ENCODE measurements at regions not wholly inside any gene's neighbourhood (a gene's known extent, or its start where the extent isn't known, plus 50 kb on each side); places are given as distances from the start of the nearest gene placed in this dataset.

DNA sequence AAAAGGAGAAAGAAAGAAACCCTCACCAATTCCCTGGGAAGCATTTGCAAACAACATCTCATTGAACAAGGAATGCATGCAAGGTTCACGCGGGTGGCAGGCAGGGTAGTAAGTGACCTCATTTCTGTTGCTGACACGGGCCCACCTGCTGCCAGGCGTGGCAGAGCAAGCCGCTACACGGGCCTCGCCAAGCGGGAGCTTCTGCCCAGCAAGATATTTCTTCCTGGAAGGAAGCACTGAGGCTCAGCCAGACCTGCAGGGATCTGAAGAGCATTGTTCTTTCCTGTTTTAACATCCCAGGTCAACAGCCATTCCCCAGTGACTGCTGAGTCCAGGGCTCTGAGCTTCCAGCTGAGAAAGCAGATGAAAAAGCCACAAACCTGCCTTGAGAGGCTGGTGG is 91.9 kb upstream of the IGSF21 start:
- DNase-seq (ENCODE audit: low read depth) = no peak

DNA sequence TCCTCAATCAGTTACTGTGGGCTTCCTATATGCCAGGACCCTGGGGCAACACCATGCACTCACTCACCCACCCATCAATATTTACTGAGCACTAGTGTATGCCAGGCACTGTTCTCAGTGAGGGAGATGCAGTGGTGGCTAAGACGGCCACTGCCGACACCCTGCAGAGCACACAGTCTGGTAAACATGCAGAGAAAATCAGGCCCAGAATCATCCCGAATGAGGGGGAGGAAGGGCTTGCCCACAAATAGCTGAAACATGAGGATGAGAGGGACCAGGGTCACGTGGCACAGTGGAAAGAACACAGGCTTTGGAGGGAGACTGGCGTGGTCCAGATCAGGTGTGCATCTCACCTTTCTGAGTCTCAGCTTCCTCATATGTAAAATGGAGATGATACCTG is 89.2 kb upstream of the IGSF21 start:
- DNase-seq (ENCODE audit: low read depth) = no peak

DNA sequence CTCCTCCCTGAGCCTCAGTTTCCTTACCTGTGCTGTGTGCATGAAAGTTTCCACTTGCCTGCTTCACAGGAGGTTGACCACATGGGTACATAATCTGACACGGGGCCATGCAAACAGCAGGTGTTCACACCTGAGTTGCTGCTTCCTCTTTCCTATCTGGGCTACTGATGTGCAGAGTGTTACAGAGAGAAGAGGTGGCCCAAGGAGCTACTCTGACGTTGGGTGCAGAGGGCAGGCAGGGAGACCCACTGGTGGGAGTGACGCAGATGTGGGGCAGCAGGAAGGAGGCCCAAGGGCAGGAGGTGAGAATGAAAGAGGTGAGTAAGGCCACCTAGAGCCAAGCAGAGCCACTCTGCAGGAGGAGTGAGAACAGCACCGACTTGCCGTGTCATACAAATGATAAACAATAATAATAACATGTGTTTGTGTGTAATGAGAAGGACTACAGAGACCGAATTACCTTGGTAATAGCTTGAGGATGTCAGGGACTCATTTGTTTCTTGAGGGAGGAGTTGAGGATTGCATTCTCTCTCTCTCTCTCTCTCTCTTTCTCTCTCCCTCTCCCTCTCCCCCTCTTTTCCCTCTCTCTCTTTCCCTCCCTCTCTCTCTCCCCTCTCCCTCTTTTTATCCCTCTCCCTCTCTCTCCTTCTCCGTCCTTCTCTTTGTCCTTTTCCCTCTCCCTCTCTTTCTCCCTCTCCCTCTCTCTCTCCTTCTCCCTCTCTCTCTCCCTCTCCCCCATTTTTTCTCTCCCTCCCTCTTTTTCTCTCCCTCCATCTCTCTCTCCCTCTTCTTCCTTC is 87.4 kb upstream of the IGSF21 start:
- DNase-seq (ENCODE audit: low read depth) = no peak

DNA sequence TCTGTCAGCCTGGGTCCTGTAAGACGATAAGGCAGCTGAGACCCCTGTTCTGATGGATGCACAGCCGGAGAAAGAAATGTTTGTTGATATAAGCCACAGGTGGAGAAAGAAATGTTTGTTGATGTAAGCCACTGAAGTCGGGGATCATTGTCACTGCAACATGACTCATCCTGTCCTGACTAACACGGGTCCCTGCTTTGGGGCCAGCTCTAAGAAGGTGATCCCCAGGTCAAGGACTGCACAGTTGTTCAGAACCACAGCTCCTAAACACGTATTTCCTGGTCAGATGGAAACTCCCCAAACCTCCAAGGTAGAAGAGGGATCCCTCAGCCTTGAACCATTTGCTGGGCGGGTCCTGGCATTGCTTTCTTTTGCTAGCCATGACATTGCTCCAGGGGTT is 86.4 kb upstream of the IGSF21 start:
- no peak for DNase-seq (ENCODE audit: low read depth)

DNA sequence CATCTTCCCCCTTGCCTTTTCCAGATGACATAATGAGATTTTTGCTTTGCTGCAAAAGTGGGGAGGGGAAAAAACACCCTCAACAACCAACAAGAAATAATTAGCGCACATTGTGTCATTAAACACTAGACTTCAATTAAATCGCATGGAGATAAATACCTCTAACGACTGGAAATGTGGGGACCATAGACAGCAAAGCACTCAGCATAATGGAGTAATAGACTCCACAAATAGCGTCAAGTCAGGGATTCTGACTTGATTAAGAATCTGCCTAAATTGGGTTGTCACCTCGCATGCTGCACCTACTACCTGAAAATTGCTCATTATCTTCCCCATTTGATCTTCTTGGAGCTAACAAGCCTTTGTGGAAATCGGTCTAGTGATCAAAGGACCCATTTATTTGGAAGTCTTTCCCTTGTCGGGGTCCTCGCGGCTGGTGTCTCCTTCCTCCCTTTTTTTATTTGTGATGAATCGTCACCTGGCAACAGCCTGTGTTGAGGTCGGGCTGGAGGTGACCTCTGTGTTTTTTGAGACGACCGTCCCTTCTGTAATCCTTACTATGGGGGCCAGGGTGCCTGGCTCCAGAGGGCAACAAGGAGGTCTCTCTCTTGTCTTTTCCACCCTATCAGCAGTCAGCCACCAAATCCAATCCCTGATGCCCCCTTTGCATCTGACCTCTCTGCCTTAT is 75.3 kb upstream of the IGSF21 start:
- no peak for DNase-seq (ENCODE audit: low read depth)

DNA sequence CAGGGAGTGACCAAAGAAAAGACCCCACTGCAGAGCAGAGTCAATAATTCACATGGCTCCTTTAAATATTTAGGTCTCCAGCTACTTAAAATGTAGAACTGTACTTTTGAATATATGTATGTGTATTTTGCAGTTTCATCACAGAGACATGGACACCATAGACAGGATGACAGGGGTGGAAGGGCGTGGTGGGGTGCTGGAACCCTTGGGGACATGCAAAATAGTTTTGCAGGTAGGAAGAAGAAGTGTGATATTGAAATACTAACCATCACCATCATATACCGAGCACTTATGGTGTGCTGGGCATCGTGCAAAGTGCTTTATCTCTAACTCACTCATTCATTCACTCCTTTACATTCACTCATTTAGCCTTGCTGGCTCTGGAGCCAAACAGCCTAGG is 72.5 kb upstream of the IGSF21 start:
- no peak for DNase-seq (ENCODE audit: low read depth)

DNA sequence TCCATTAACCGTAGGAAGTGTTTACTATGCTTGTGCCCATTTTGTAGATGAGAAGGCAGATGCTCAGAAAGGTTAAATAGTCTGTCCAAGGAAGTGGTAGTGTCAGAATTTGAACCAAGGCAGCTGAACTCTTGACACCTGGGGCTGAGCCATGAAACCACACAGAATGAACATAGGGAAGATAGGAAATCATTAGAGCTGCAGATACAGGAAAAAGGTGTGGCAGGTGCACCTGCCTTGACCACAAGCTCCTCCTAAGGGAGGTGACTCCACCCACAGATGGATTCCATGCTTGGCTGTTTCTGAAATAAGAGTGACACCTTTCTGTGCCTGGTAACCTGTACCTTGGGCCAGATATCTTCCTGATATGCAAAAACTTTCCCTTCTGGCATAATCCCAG is 69.9 kb upstream of the IGSF21 start:
- no peak for DNase-seq (ENCODE audit: low read depth)

DNA sequence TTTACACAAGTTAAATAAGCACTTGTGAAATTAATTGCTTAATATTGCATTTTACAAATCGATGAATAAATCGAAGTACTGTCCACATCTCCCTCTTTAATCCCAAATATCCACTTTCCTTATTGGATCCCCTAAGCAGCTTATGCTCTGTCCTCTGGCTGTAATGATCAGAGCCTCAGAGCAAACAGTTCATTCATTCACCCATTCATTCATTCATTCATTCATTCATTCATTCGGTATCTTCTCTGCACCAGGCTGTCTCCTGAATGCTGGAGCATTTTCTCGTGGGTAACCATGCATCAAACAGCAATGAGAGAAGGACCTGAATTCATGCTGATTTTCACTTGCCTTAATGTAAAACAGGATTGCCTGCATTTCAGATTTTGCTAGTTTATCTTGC is 69.5 kb upstream of the IGSF21 start:
- no peak for DNase-seq (ENCODE audit: low read depth)

DNA sequence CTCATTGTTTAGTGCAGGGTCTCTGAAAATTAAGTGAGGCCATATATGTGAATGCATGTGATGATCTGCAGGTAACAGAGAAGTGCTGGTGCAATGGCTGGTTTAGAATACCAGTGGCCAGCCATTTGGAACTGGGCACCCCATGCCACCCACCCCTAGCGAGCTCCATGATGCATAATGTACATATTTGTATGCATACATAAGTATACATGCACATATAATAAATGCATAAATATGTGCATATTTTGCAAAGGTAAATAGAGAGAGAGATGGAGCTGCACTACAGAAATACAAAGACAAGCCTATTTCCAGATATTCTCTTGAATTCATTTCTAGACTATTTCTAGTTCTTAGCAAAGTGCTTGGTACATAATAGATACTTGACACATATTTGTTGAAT is 68.5 kb upstream of the IGSF21 start:
- no peak for DNase-seq (ENCODE audit: low read depth)

DNA sequence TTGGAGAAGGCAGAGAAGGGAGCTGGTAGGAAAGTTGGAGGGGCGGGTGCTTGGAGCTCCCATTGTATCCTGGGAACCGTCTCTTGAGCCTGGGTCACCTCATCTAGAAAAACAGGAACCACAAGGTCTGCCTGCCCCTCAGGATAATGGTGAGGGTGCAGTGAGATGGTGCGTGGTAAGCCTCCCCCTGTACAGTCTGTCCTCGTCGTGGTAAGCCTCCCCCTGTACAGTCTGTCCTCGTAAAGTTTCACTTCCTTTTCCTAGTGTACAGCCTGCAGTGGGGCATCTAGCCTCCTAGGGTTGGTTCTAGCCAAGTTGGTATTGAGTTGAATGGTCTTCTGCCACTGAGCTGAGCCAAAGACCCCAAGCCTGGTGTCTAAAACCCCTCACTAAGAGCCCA is 66.5 kb upstream of the IGSF21 start:
- DNase-seq (ENCODE audit: low read depth) = no peak

DNA sequence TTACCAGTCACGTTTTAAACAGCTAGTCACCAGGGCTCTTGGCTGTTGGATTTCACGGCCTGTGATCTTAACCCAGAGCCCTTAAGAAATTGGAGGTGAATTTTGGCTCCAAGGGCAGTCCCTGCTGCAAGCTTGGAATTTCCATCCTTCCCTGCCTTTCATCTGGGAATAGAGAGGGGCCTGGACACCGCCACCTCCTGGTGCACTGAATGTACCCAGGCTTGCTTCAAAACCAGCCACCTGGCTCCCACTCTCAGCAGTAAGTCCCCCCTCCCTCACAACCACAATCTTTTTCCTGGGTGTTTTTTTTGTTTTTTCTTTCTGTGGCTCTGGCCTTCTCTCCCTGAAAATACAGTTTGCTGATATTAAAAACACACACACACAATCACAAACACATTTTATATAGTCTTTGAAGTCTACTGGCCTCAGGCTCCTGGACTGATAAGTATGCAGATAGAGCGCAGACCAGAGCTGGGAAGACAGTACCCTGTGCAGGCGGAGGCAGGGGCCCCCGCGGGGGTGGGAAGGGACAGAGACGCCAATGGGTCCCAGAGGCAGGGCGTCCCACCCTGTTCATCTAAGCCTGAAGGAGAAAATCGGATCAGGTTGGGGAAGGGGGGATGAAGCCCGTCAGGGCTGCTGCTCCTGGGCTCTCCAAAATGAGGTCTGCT is 65.8 kb upstream of the IGSF21 start:
- DNase-seq (ENCODE audit: low read depth) = no peak

DNA sequence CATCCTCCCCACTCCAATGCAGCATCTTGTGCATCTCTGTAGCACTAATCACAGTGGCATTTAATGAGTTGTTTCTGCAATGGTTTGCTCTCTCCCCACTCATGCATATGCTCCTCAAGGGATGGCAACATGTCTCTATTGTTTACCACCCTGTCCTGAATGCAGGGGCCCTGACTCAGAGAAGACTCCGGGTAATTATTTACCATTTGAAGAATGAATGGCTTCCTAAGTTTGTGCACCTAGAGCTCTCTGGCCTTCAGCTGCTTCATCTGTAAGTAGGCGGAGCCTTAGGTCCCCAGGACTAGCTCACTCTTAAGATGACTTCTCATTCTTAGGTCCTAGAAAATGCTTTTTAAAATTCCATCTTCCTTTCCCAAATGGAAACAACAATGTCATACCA is 63.7 kb upstream of the IGSF21 start:
- no peak for DNase-seq (ENCODE audit: low read depth)

DNA sequence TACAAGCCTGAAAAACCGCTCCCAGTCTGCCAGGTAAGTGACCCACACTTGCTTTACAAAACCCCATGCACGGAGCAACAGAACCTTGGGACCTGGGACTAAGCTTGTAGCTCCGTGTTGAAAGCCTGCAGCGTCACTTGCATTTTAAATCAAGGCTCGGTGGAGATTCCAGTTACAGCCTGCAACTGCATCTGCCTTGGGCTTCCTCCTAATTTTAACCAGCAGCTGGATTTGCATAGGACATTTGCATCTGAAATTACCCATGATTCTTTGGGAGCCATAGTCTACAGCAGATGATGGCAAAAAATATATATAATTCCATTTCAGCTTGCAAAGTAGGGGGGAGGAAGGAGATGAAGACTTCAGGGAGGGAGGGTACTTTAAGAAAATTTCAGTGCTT is 62.4 kb upstream of the IGSF21 start:
- DNase-seq (ENCODE audit: low read depth) = no peak

DNA sequence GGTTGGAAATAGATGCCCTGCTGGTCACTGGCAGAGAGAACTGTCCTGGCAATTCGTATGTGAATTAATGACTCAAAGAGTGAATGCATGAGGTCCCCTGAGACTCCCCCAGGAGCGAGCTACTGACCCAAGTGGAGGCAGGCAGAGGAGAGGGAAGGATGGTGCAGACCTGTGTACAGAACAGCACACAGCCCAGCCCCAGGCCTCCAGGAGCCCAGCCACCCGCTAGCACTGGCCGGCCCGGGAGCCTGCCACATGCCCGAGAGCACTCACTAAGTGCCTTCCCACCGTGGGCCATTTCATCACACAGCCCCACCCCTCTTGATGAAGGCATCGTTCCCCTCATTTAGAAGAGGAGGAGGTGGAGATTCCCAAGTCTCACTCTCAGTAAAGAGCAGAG is 62.0 kb upstream of the IGSF21 start:
- no peak for DNase-seq (ENCODE audit: low read depth)

DNA sequence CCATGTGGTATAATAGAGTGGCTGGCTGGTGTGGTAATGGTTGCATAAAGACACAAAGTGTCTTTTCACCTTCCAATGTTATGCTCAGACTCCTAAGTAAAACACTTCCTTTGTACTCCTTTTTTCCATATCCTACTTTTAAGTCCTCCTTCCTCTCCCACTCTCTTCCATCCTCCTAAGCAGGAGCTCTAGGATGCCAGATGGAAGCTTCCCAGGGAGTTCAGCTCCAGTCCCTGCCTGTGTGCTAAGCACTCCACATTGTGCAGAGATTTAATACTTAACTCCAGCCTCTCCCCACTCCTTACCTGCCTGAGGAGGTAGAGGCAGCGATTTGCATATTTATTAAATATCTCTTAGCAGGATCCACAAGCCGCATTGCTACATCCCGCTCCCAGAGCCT is 60.5 kb upstream of the IGSF21 start:
- DNase-seq (ENCODE audit: low read depth) = no peak

DNA sequence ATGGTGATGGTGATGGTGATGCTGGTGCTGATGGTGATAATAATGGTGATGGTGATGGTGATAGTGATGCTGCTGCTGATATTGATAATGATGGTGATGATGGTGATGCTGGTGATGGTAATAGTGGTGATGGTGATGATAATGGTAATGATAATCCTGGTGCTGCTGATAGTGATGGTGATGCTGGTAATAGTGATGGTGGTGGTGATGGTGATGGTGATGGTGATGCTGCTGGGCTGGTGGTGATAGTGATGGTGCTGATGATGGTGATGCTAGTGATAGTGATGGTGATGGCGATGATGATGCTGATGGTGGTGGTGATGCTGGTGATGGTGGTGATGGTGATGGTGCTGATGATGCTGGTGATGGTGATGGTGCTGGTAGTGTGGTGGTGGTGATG is 58.4 kb upstream of the IGSF21 start:
- no peak for DNase-seq (ENCODE audit: low read depth)

DNA sequence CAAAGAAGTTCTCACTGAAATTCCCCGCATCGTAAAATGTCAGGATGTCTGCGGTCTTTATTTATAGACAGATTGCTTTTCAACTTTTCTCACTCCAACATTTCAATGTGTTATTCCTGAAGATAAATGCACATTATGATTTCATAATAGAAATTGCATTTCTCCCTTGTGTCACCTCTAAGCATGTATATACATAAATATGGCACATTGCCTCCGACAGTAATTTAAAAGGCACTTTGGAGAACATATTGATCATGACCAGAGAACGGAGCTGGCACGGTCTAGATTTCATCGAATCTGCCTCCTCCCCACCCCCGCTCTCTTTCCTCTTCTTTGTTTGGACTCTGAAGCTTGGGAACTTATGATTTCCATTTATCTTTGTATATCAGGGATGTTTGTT is 54.9 kb upstream of the IGSF21 start:
- no peak for DNase-seq (ENCODE audit: low read depth)

DNA sequence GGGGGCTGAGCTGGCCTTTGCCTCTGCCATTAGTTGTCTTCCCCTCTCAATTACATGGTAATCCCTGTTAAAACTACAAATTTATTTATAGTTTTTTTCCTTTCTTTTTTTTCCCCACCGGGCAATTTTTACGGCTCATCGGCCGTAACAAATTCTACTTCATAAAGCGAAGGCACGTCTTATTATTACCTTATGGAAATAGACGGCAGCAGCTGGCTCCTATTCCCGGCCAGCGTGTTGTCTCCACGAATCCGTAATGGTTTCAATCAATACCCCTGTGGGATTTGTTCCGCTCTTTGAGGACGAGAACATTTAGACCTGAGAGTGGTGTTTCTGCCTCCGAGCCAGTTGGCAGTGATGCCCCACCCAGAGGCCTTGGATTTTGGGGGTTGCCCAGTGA is 52.4 kb upstream of the IGSF21 start:
- DNase-seq (ENCODE audit: low read depth) = no peak

DNA sequence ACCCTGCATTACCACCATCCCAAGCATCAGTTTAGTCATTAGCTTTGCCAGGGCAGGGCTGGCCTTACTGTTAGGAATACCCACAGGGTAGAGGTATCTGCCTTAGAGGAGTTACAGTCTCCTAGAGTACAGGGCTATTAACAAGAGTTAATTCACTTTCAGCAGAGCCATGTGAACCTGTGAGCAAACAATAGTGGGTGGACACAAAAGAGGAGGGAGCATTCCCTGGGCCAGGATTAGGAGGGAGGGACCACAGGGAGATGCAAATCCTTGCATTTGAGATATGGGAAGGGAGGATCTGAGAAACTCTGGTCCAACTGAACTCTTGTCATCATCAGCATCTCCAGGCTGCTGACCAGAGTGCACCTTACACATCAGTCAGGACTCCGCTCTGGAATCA is 51.1 kb upstream of the IGSF21 start:
- DNase-seq (ENCODE audit: low read depth) = no peak

DNA sequence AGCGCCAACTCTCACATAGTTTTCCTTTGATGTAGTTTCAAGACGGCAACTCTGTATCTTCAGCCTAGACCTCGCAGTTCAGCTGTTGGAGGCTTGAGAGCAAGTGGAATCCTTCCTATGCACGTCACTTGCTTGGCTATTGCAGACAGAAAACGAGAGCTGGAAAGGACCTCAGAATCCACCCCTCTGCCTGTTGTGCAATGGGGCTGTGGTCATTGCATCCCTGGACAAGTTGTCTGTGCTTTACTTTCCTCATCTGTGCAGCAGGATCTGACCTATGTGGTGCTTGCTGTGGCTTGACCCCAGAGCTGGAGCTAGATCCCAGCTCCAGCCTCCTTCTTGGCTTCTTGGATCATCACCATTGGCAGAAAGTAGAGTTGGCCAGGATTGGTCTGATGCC is 50.0 kb upstream of the IGSF21 start:
- no peak for DNase-seq (ENCODE audit: low read depth)

Measured in EH (cell line).